Islet precursor cell (in vitro differentiated cells): ENCODE measurements at regions not wholly inside any gene's neighbourhood (a gene's known extent, or its start where the extent isn't known, plus 50 kb on each side); places are given as distances from the start of the nearest gene placed in this dataset.
A peak's percentile ranks its signal among the peaks of the same experiment; 100 is the strongest.

ENCODE experiments used
- DNase-seq: peaks from one replicate; pipeline ENCODE4 v3.0.0-alpha.2; 2018

DNA sequence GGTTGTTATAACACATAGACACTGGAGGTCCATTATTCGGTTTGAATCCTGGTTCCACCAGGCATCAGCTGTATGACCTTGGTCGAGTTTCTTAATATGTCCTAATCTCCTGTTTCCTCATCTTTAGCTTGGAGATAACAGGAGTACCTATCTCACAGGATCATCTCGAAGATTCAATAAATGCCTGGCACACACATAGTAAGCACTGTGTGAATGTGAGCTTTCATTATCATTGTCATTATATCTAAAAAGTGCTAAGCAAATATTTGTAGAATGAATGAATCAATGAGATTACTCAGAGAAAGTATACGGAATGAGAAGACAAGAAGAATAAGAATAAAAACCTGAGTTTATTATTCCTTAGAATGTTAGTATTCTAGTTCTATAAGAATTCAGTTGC is 227.4 kb upstream of the CFAP20DC start:
- DNase-seq = no peak

- no peak for DNase-seq
Observed at GRCh38 chr3:59273976-59274375, 224.2 kb upstream of the CFAP20DC start.

DNA sequence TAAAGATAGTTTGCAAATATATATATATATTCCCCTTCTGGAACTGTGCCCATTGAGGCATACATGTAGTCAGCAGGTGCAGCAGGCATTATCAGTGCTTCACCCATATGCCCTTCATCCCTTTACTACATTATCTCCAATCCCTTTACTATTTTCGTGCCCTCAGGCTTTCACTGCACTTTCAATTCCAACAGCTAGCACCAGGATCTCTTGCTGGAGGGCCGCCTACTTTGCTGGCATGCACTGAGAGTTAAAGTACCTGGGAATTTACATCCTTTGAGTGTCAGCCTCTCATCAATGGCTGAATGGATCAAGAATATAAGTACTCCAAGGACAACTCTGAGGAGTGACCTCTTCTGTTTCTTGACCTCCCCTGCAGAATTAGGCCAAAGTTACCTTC is 222.1 kb upstream of the CFAP20DC start:
- DNase-seq = no peak

DNA sequence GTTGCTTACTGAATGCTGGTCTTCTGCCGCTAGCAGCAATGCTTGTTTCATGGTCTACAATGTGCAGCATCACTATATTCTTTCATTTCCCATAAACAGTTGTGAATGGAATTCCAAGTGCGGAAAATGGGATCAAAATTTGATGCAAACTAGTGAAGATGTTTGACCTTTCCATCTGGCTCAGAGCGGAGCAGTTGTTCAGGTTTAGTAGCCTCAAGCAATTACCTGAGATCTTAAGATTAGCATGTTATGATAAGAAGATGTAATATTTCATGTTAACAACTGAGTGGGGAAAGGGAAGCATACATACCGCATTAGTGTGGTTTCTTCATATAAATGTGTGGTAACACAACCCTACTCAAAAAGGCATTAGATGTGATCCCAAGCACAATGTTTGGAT is 221.1 kb upstream of the CFAP20DC start:
- DNase-seq = no peak

DNA sequence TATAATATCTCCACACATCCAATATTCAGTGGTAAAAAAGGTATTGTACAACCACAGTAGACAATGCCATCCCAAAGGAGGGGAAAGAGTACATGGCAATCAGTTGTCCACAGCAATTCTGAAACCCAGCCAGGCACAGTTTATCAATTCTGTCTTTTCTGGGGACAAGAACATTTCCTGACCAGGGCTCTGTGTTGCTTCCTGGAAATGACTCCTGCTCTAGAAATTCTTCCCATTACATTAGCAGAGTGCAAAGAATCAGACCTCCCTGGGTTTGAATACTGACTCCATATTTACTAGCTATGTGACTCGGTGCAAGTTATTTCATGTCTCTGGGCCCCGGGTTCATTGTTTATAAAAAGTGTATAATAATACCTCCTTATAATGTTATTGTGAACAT is 220.4 kb upstream of the CFAP20DC start:
- no peak for DNase-seq

- DNase-seq = no peak
Observed at GRCh38 chr3:59268170-59268569, 218.3 kb upstream of the CFAP20DC start.

DNA sequence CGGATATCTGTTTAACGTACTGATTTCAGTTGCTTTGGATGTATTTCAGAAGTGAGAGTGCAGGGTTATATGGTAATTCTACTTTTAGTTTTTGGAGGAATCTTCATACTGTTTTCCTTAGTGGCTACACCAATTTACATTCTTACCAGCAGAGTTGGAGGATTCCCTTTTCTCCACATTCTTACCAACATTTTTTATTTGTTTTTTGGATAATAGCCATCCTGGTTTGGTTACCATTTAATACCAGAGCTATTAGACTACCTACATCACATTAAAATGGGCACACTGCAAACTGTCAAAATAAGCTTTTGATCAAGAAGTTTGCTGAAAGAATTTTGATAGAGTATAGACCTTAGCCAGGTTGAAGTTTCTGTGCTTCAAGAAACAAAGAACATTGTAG is 217.2 kb upstream of the CFAP20DC start:
- no peak for DNase-seq

DNA sequence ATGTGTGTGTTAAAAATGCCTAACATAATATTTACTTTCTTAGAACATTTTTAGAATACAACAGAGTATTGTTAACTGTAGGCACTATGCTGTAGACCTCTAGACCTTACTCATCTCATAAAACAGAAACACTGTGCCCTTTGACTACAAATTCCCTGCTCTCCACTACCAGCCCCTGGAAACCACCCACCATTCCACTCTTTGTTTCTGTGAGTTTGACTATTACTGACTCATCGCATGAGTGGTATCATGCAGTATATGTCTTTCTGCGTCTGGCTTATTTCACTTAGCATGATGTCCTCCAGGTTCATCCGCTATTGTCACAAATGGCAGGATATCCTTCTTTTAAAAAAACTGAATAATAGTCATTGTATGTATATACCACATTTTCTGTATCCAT is 216.7 kb upstream of the CFAP20DC start:
- peak; percentile 81 for DNase-seq

- no peak for DNase-seq
Observed at GRCh38 chr3:59265566-59265965, 215.7 kb upstream of the CFAP20DC start.

- no peak for DNase-seq
Observed at GRCh38 chr3:59264366-59264765, 214.5 kb upstream of the CFAP20DC start.

DNA sequence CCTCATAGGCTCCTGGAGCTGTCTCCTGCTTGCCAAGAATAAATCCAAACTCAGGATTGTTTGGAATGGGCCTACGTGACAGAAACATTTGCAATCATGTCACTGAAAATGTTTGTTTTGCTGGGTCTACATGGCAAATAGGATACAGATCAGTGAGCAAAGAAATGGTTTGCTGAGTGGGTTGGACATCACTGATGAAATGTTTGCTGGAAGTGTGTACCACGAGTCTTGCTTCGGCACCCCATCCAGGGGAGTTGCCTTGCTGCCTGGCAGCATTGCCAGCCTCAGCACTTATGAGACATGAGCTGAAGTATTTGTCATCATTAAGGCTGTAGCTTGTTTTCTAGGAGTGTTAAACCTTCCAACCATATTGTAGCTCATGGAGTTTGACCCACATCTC is 213.3 kb upstream of the CFAP20DC start:
- DNase-seq = no peak

DNA sequence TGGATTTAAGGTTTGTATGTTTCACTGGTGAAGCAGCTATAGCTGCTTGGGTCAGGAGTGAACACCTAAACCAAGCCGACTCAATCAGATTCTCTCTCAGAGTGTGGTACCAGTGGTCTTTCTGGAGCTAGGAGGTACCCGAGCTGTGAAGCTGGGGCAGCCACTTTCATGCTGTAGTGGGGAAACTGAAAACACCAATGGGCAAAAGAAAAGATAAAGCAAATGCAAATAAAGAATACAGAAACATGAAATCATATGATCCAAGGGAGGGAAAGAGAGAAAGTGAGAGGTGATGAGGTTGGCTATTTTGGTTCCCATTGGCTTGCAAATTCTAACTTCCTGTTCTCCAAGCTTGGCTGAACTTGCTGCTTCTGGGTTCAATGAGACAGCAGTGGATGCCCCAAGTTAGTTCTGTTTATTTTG is 212.3 kb upstream of the CFAP20DC start:
- no peak for DNase-seq

GRCh38 chr3:59261009-59261408 is 211.2 kb upstream of the CFAP20DC start:
- no peak for DNase-seq

DNA sequence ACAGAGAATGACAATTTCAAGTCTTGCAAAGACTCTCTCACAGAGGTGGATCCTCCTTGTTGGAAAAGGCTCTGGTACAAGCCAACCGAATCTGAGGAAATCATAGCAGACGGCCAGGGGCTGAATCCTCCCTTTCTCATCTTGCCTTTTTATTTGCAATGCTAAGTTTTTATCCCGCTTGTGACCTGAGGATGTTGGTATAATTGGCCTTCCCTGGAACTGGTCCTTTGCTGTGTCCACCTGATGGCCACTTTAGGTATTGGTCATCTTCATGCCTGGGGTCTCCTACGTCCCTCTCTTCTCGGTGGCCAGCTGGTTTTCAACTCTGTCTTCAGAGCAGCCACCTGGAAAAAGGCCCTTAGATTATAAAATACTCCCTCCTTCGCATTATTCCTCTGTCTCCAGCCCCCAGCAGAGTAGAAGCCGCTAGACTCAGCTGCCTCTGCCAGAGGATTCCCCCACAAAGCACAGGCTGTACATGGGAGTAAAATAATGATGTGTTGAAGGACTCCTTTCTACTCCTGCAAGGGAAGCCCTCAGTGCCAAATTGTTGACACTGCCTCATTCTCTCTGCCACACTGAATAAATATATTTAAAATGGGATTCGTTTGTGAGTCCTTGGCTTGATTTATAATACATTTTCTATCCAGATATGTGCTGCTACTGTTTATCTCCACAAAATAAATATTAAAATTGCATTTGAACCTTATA is 208.9 kb upstream of the CFAP20DC start:
- DNase-seq = no peak

- no peak for DNase-seq
Observed at GRCh38 chr3:59257506-59257905, 207.7 kb upstream of the CFAP20DC start.

DNA sequence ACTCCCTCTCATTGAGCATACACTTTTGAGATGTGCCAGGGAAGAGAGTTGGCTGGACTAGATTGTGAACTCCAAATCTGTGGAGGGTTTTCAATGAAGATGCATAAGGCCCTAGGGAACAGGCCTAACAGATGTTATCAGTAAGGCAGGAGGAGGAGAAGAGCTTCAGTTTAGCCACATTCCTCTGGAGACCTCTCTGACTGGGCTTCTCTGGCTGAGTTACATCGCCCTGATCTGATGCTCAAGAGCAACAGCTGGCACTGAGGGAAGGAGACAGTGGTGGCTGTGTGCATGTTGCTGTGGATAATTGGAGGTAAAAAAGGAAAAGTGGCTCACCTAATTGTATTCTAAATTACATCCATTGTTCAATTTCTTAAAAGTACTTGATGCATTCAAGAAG is 206.4 kb upstream of the CFAP20DC start:
- no peak for DNase-seq

- DNase-seq = no peak
Observed at GRCh38 chr3:59254976-59255375, 205.2 kb upstream of the CFAP20DC start.

GRCh38 chr3:59254433-59254832 is 204.6 kb upstream of the CFAP20DC start:
- DNase-seq = no peak

DNA sequence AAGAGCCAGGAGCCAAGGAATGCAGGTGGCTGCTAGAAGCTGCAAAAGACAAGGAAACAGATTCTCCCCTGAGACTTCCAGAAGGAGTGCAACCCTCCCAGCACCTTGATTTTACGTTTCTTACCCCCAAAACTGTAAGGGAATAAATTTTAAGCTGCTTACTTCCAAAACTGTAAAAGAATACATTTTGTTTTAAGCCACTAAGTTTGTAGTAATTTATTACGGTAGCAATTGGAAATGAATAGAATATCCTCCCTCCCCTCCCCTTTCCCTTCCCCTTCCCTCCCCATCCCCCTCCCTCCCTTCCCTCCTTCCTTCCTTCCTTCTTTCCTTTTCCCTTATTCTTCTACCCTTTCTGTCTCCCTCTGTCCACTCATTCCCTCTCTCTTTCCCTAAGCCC is 203.7 kb upstream of the CFAP20DC start:
- DNase-seq = no peak

GRCh38 chr3:59251869-59252268 is 202.0 kb upstream of the CFAP20DC start:
- DNase-seq = no peak

DNA sequence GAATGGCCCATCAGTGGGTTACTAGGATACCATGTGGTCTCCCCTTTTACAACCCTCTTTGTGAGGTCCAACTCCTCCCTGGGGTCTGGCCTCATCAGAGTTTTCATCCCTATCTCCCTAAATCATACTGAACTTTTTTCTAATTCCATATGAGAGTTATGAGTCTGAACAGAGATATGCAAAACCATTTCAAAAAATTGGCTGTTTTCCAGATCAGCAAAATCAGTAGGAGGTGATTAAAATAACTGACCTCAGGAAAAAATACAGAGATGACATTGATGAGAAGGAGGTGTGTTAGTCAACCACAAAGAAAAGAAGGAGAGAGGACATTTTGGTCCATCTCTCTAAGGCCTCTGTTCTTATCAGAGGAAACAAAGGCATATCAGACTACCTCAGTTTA is 200.8 kb upstream of the CFAP20DC start:
- DNase-seq = no peak

DNA sequence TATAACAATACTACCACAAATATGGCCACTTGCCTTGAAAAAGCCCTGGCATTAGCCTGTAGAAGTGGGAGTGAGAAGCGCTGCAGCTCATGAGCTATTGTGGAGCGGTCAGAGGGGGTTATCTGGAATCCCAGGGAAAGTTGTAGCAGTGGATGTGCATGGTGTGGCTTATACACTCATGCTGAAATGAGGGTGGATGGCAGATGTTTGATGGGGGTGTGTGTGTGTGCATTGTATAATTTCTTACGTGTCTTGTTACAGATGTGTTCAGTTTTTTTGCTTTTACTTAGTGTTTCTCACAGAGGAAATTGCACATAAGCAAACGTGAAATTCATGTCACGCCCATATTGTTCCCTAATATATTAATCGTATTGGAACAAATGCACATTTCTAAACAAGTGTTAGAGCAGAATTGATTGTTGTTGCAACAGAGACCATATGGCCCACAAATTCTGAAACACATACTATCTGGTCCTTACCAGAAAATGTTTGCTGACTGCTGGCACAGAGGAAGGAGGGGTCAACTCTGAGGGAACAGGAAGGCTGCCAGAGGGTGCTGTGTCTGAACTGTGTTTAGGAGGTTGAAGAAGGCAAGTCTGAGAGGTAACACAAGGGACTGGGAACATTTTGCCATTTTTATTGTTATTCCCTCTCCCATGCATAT is 200.0 kb upstream of the CFAP20DC start:
- no peak for DNase-seq

GRCh38 chr3:59249004-59249403 is 199.2 kb upstream of the CFAP20DC start:
- no peak for DNase-seq

- peak; percentile 78 for DNase-seq
Observed at GRCh38 chr3:59247402-59247841, 197.6 kb upstream of the CFAP20DC start.
